Liver (tissue), 8 donors: ENCODE measurements at regions not wholly inside any gene's neighbourhood (a gene's known extent, or its start where the extent isn't known, plus 50 kb on each side); places are given as distances from the start of the nearest gene placed in this dataset.

Source experiments
- DNase-seq: peaks from one replicate; pipeline ENCODE4 v3.0.0-alpha.2; 2017; ENCODE audit warnings: low spot score
- H3K27ac ChIP-seq, 2 donors: one replicate each; pipeline ENCODE4 v1.7.0; 2013; ENCODE audit warnings: inconsistent platforms in 2 of 2, low read length in 2 of 2, control low read depth in 1 of 2, low read depth in 1 of 2, mild to moderate bottlenecking in 1 of 2
- H3K27me3 ChIP-seq, 4 donors: one replicate each; pipeline versions ENCODE4 v1.6.1 to v1.7.0; 2013; ENCODE audit warnings: low read length in 3 of 4, inconsistent platforms in 1 of 4, mild to moderate bottlenecking in 1 of 4, moderate library complexity in 1 of 4; ENCODE audit not compliant: control insufficient read depth in 4 of 4, insufficient read depth in 4 of 4
- H3K36me3 ChIP-seq, 4 donors: one replicate each; pipeline versions ENCODE4 v1.6.1 to v1.7.0; 2013; ENCODE audit warnings: low read length in 3 of 4, mild to moderate bottlenecking in 3 of 4, low read depth in 1 of 4, moderate library complexity in 1 of 4; ENCODE audit not compliant: control insufficient read depth in 4 of 4, insufficient read depth in 3 of 4
- H3K4me1 ChIP-seq, 4 donors: one replicate each; pipeline versions ENCODE4 v1.6.1 to v1.7.0; 2013; ENCODE audit warnings: low read length in 3 of 4, mild to moderate bottlenecking in 3 of 4, moderate library complexity in 1 of 4; ENCODE audit not compliant: control insufficient read depth in 4 of 4, insufficient read depth in 4 of 4
- H3K4me3 ChIP-seq, 3 donors: one replicate each; pipeline versions ENCODE4 v1.6.1 to v1.7.0; 2013; ENCODE audit warnings: low read length in 3 of 3, control low read depth in 1 of 3, low read depth in 1 of 3, mild to moderate bottlenecking in 1 of 3
- H3K9ac ChIP-seq, 2 donors: one replicate each; pipeline ENCODE4 v1.7.0; 2013; ENCODE audit warnings: low read length in 2 of 2, mild to moderate bottlenecking in 2 of 2, moderate library complexity in 2 of 2, control low read depth in 1 of 2, low read depth in 1 of 2
- H3K9me3 ChIP-seq, 4 donors: one replicate each; pipeline versions ENCODE4 v1.6.1 to v1.7.0; 2013; ENCODE audit warnings: low read length in 3 of 4; ENCODE audit not compliant: control insufficient read depth in 4 of 4
- CTCF ChIP-seq: fragments of 150-350 bp; IDR thresholded peaks from 2 replicates; pipeline ENCODE4 v1.5.1; 2017; ENCODE audit warnings: improper control_type of control experiment, low read depth, low read length; ENCODE audit not compliant: missing input control
- FOXA2 ChIP-seq: IDR thresholded peaks from 2 replicates; pipeline ENCODE4 v1.6.1; 2016; ENCODE audit warnings: antibody characterized with exemption
- MAX ChIP-seq: IDR thresholded peaks from 2 replicates; pipeline ENCODE4 v1.6.1; 2016; ENCODE audit warnings: antibody characterized with exemption
- RAD21 ChIP-seq, 2 donors: IDR thresholded peaks; 2 replicates each; pipeline ENCODE4 v1.6.1; 2016; ENCODE audit warnings: antibody characterized with exemption in 2 of 2, mild to moderate bottlenecking in 2 of 2
- REST ChIP-seq: IDR thresholded peaks from 2 replicates; pipeline ENCODE4 v1.6.1; 2016; ENCODE audit warnings: antibody characterized with exemption, mild to moderate bottlenecking
- TAF1 ChIP-seq: conservative IDR thresholded peaks from 2 replicates; pipeline ENCODE4 v1.6.1; 2016; ENCODE audit warnings: antibody characterized with exemption, mild to moderate bottlenecking
- WGBS: extraction: QIAGEN DNeasy Blood & Tissue Kit; methylation state at CpG from one replicate; pipeline ENCODE4 v1.1.7; 2013; 5-methylcytosine and 5-hydroxymethylcytosine counted together
- donor health status: healthy.
- donor health status: healthy.
- donor health status: healthy.
- donor health status: healthy.
- donor health status: healthy.

GRCh38 chr2:219916281-219916680 is 288.9 kb downstream of the SLC4A3 start (continued):
- no peak for TF ChIP-seq REST
- TF ChIP-seq TAF1, result no peak

- Histone ChIP-seq H3K27ac (no peak overlapping the region), H3K9ac (no peak overlapping the region), H3K4me1 (no peaks in the 10 kb centered on the region), H3K9me3 (no peaks in the 10 kb centered on the region), H3K27me3 (peaks cover 0 to 3% (median 0%) of the 10 kb centered on the region in 4 donors), H3K4me3 (no peak overlapping the region), H3K36me3 (no peaks in the 10 kb centered on the region)
- 48% methylated on average over 3 of the region's 3 CpGs for WGBS
- no peak for DNase-seq
- no peak for TF ChIP-seq CTCF
Measured at GRCh38 chr2:219916726-219917440, 289.5 kb downstream of the SLC4A3 start.

- Histone ChIP-seq H3K4me3 (no peak overlapping the region), H3K9me3 (no peaks in the 10 kb centered on the region), H3K27ac (no peak overlapping the region), H3K4me1 (no peaks in the 10 kb centered on the region), H3K27me3 (peaks cover 0 to 3% (median 0%) of the 10 kb centered on the region in 4 donors), H3K36me3 (no peaks in the 10 kb centered on the region), H3K9ac (no peak overlapping the region)
- TF ChIP-seq MAX, result no peak
- no peak for DNase-seq
- WGBS, result 56% methylated on average over 3 of the region's 3 CpGs
Measured at GRCh38 chr2:219918254-219918653, 290.8 kb downstream of the SLC4A3 start.

- no peak for DNase-seq
- 81% methylated on average over 4 of the region's 4 CpGs for WGBS
- TF ChIP-seq FOXA2, result no peak
- TF ChIP-seq RAD21 (IDR thresholded peaks at IDR 0.05), result no peak
- TF ChIP-seq MAX, result no peak
- no peak for TF ChIP-seq REST
Measured at GRCh38 chr2:219918944-219919343, 291.5 kb downstream of the SLC4A3 start.

More at GRCh38 chr2:219918944-219919343, 291.5 kb downstream of the SLC4A3 start:
- Histone ChIP-seq H3K36me3 (no peaks in the 10 kb centered on the region), H3K27ac (no peak overlapping the region), H3K9ac (no peak overlapping the region), H3K4me3 (no peak overlapping the region), H3K9me3 (no peaks in the 10 kb centered on the region), H3K4me1 (no peaks in the 10 kb centered on the region), H3K27me3 (peaks cover 0 to 3% (median 0%) of the 10 kb centered on the region in 4 donors)
